RWPE1 (cell line): ENCODE measurements at regions not wholly inside any gene's neighbourhood (a gene's known extent, or its start where the extent isn't known, plus 50 kb on each side); places are given as distances from the start of the nearest gene placed in this dataset.

Experiments used
- CTCF ChIA-PET: fragments of 350-600 bp; sonication (Branson Sonifier 250); formaldehyde crosslinking; extraction: SDS; loops from one replicate; lab custom pipeline; 2021; lab: Yijun Ruan, JAX
- POLR2A ChIA-PET: fragments of 400-600 bp; formaldehyde crosslinking; extraction: SDS; loops from one replicate; lab custom pipeline; 2020; ENCODE audit warnings: antibody characterized with exemption; ENCODE audit not compliant: low non-redundant PET; lab: Yijun Ruan, JAX
- DNase-seq: peaks from one replicate; pipeline ENCODE4 v3.0.0; 2012; ENCODE audit warnings: low spot score
- H3K27ac ChIP-seq: fragments of 450-650 bp; 2 replicates; pipeline ENCODE4 v1.5.1; 2017
- CTCF ChIP-seq: fragments of 450-650 bp; conservative IDR thresholded peaks from 2 replicates; pipeline ENCODE4 v1.5.1; 2017; ENCODE audit warnings: low read depth, mild to moderate bottlenecking

- H3K27ac ChIP-seq = no peak overlapping the region
- ChIA-PET CTCF (no interaction called here), POLR2A (no interaction called here)
- no peak for DNase-seq
- TF ChIP-seq CTCF = no peak
Measured at GRCh38 chr3:15942936-15943335, 145.2 kb upstream of the ANKRD28 start.

GRCh38 chr3:15948388-15948787, 150.6 kb upstream of the ANKRD28 start:
- ChIA-PET CTCF (no interaction called here), POLR2A (no interaction called here)
- no peak overlapping the region for H3K27ac ChIP-seq
- no peak for TF ChIP-seq CTCF
- DNase-seq = no peak

GRCh38 chr3:15952543-15953175, 154.9 kb upstream of the ANKRD28 start:
- no peak for TF ChIP-seq CTCF
- no peak overlapping the region for H3K27ac ChIP-seq
- DNase-seq = no peak
- ChIA-PET POLR2A (no interaction called here), CTCF (interaction anchor here (0.6 kb wide), 1 partner anchor 552 kb away, joined by 3 read pairs; no protein-coding TSS in a partner anchor)

GRCh38 chr3:15953841-15954240, 156.1 kb upstream of the ANKRD28 start:
- POLR2A ChIA-PET = no interaction called here

GRCh38 chr3:15955968-15956367, 158.2 kb upstream of the ANKRD28 start:
- no peak for TF ChIP-seq CTCF
- no peak for DNase-seq
- POLR2A ChIA-PET = no interaction called here
- no peak overlapping the region for H3K27ac ChIP-seq
- CTCF ChIA-PET = no interaction called here

More at GRCh38 chr3:15953841-15954240, 156.1 kb upstream of the ANKRD28 start:
- TF ChIP-seq CTCF = no peak
- no peak for DNase-seq
- no peak overlapping the region for H3K27ac ChIP-seq
- CTCF ChIA-PET = no interaction called here

GRCh38 chr3:15958692-15959433, 161.1 kb upstream of the ANKRD28 start:
- no peak for TF ChIP-seq CTCF
- H3K27ac ChIP-seq = no peak overlapping the region
- CTCF ChIA-PET = no interaction called here
- POLR2A ChIA-PET = no interaction called here
- DNase-seq = no peak
